ENCODE measurements at regions not wholly inside any gene's neighbourhood (a gene's known extent, or its start where the extent isn't known, plus 50 kb on each side); places are given as distances from the start of the nearest gene placed in this dataset.
"Not testable (repeated sequence)": the region's sequence is repeated elsewhere in the genome, so short reads cannot be mapped to it uniquely, and the experiment has no call there.

DNA sequence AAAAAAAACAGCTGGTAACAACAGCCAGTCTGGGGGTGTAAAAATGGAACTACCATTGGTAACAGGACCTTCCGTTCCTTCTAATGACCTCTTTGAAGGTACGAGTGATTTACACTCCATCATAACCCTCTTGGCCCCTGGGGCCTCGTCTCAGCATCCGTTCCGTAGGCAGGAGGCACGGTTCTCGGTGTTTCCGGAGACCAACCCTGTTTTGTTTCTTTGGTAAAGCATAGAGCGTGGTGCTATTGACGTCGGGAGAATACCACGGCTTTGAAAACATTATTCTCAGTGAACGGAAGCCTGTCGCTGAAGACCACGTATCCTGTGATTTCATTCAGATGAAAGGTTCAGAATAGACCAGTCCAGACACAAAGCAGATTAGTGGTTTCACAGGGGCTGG, 198.9 kb downstream of the ASMT start:
- Histone ChIP-seq H3K27ac (ENCODE audit: low read length in 2 of 2) (no peak overlapping the region), H3K27me3 (replicated peaks in 1 of 4; ENCODE audit: control extremely low read depth in 1 of 4, control insufficient read depth in 3 of 4, insufficient read depth in 4 of 4, low read length in 3 of 4) (peaks cover 0 to 2% (median 0%) of the 10 kb centered on the region in 4 experiments), H2AFZ (ENCODE audit: insufficient read depth, low read depth, low read length, poor library complexity, severe bottlenecking) (no peak overlapping the region), H4K20me1 (ENCODE audit: control insufficient read depth, insufficient read depth, low read length, poor library complexity, severe bottlenecking) (no peaks in the 10 kb centered on the region), H3K4me1 (ENCODE audit: control insufficient read depth in 2 of 2, insufficient read depth in 2 of 2, low read length in 2 of 2) (no peaks in the 10 kb centered on the region), H3K79me2 (ENCODE audit: control insufficient read depth, insufficient read depth, low read length) (no peaks in the 10 kb centered on the region), H3K4me3 (ENCODE audit: control extremely low read depth in 1 of 5, extremely low read depth in 1 of 5, insufficient read depth in 1 of 5, low read depth in 2 of 5, low read length in 4 of 5) (no peak overlapping the region), H3K9me3 (ENCODE audit: control extremely low read depth in 1 of 3, control insufficient read depth in 2 of 3, insufficient read depth in 1 of 3, low read length in 2 of 3) (peaks cover 0 to 10% (median 0%) of the 10 kb centered on the region in 3 donors), H3K9ac (ENCODE audit: low read length) (no peak overlapping the region), H3K4me2 (replicated peaks; ENCODE audit: low read depth, low read length, poor library complexity, severe bottlenecking) (no peak overlapping the region), H3K36me3 (replicated peaks in 1 of 2; ENCODE audit: control extremely low read depth in 1 of 2, control insufficient read depth in 1 of 2, extremely low read depth in 1 of 2, insufficient read depth in 2 of 2, low read length in 1 of 2) (no peaks in the 10 kb centered on the region)
- intact Hi-C loops (cut with micrococcal nuclease), result no loop called here
- ChIA-PET CTCF (no interaction called here), POLR2A (no interaction called here)
- 46% methylated on average over 15 of the region's 15 CpGs for WGBS (ENCODE audit: insufficient coverage)
- H3K4me3 Mint-ChIP-seq, result no peak overlapping the region
- DNase-seq, result no peak
- no peaks in the 10 kb centered on the region for H3K9me3 Mint-ChIP-seq (ENCODE audit: insufficient read depth)
- no peak overlapping the region for H3K27ac Mint-ChIP-seq
- TF ChIP-seq EZH2 (IDR thresholded peaks at IDR 0.05; ENCODE audit: borderline replicate concordance, insufficient read depth, low read depth, low read length, poor library complexity, severe bottlenecking), result no peak
- TF ChIP-seq, protein P1, sequence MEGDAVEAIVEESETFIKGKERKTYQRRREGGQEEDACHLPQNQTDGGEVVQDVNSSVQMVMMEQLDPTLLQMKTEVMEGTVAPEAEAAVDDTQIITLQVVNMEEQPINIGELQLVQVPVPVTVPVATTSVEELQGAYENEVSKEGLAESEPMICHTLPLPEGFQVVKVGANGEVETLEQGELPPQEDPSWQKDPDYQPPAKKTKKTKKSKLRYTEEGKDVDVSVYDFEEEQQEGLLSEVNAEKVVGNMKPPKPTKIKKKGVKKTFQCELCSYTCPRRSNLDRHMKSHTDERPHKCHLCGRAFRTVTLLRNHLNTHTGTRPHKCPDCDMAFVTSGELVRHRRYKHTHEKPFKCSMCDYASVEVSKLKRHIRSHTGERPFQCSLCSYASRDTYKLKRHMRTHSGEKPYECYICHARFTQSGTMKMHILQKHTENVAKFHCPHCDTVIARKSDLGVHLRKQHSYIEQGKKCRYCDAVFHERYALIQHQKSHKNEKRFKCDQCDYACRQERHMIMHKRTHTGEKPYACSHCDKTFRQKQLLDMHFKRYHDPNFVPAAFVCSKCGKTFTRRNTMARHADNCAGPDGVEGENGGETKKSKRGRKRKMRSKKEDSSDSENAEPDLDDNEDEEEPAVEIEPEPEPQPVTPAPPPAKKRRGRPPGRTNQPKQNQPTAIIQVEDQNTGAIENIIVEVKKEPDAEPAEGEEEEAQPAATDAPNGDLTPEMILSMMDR (IDR thresholded peaks at IDR 0.05), result no peak
- H3K27me3 Mint-ChIP-seq, result no peaks in the 10 kb centered on the region
- no peak for ATAC-seq (ENCODE audit: low read depth)
- no peaks in the 10 kb centered on the region for H3K4me1 Mint-ChIP-seq

DNA sequence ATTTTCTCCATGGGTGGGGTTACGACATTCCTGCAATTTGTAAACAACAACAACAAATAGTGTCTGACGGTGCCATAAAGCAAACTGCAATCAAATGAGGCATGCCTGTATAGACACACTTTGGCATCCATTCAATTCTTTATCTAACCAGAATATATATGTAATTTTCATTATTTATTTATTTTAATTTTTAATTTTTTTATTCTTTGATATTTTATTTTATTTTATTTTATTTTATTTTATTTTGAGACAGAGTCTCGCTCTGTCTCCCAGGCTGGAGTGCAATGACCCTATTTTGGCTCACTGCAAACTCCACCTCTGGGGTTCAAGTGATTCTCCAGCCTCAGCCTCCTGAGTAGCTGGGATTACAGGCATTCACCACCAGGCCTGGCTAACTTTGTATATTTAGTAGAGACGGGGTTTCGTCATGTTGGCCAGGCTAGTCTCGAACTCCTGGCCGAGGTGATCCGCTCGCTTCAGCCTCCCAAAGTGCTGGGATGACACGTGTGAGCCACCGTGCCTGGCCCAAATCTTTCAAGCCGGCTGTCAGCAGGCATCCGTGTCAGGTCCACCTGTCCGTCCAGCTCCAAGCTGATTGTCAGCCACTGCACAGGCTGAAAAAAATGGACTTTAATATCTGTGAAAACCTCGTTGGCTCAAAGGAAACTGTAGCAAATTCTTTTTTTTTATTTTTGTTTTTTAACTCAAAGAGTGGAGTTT, 200.8 kb downstream of the ASMT start:
- ChIA-PET CTCF (no interaction called here), POLR2A (no interaction called here)
- Mint-ChIP-seq H3K27ac (no peak overlapping the region), H3K9me3 (ENCODE audit: insufficient read depth) (no peaks in the 10 kb centered on the region), H3K4me1 (no peaks in the 10 kb centered on the region), H3K4me3 (no peak overlapping the region), H3K27me3 (no peaks in the 10 kb centered on the region)
- Histone ChIP-seq H3K27me3 (replicated peaks in 1 of 4; ENCODE audit: control extremely low read depth in 1 of 4, control insufficient read depth in 3 of 4, insufficient read depth in 4 of 4, low read length in 3 of 4) (peaks cover 0 to 2% (median 0%) of the 10 kb centered on the region in 4 experiments), H3K9me3 (ENCODE audit: control extremely low read depth in 1 of 3, control insufficient read depth in 2 of 3, insufficient read depth in 1 of 3, low read length in 2 of 3) (peaks cover 0 to under 1% (median 0%) of the 10 kb centered on the region in 3 donors), H3K4me3 (ENCODE audit: control extremely low read depth in 1 of 5, extremely low read depth in 1 of 5, insufficient read depth in 1 of 5, low read depth in 2 of 5, low read length in 4 of 5) (no peak overlapping the region), H4K20me1 (ENCODE audit: control insufficient read depth, insufficient read depth, low read length, poor library complexity, severe bottlenecking) (no peaks in the 10 kb centered on the region), H3K27ac (ENCODE audit: low read length in 2 of 2) (no peak overlapping the region), H3K79me2 (ENCODE audit: control insufficient read depth, insufficient read depth, low read length) (no peaks in the 10 kb centered on the region), H3K4me1 (ENCODE audit: control insufficient read depth in 2 of 2, insufficient read depth in 2 of 2, low read length in 2 of 2) (no peaks in the 10 kb centered on the region), H3K36me3 (replicated peaks in 1 of 2; ENCODE audit: control extremely low read depth in 1 of 2, control insufficient read depth in 1 of 2, extremely low read depth in 1 of 2, insufficient read depth in 2 of 2, low read length in 1 of 2) (no peaks in the 10 kb centered on the region), H3K9ac (ENCODE audit: low read length) (no peak overlapping the region), H2AFZ (ENCODE audit: insufficient read depth, low read depth, low read length, poor library complexity, severe bottlenecking) (no peak overlapping the region), H3K4me2 (replicated peaks; ENCODE audit: low read depth, low read length, poor library complexity, severe bottlenecking) (no peak overlapping the region)
- WGBS (ENCODE audit: insufficient coverage), result 93% methylated on average over 12 of the region's 15 CpGs
- ATAC-seq (ENCODE audit: low read depth) (no peak), DNase-seq (no peak)
- intact Hi-C loops (cut with micrococcal nuclease), result no loop called here
- TF ChIP-seq, protein P1 (IDR thresholded peaks at IDR 0.05), result no peak
- TF ChIP-seq EZH2 (IDR thresholded peaks at IDR 0.05; ENCODE audit: borderline replicate concordance, insufficient read depth, low read depth, low read length, poor library complexity, severe bottlenecking), result no peak

DNA sequence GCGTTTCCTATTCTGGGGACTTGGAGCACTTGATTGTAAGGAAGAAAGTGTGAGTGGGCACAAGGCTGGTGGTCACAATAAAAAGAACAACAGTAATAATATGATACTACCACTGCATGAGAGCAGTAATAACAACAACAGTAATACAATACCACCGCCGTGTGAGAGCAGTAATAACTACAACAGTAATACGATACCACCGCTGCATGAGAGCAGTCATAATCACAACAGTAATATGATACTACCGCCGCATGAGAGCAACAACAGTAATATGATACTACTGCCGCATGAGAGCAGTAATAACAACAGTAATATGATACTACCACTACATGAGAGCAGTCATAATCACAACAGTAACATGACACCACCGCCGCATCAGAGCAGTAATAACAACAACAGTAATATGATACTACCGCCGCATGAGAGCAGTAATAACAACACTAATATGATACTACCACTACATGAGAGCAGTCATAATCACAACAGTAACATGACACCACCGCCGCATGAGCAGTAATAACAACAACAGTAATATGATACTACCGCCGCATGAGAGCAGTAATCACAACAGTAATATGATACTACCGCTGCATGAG, 201.6 kb downstream of the ASMT start:
- not testable (repeated sequence) for H3K4me1 Mint-ChIP-seq; H3K9me3 Mint-ChIP-seq (ENCODE audit: insufficient read depth)

More for the DNA sequence above, 201.6 kb downstream of the ASMT start:
- H4K20me1 ChIP-seq (ENCODE audit: control insufficient read depth, insufficient read depth, low read length, poor library complexity, severe bottlenecking); H3K4me2 ChIP-seq (replicated peaks; ENCODE audit: low read depth, low read length, poor library complexity, severe bottlenecking); H3K79me2 ChIP-seq (ENCODE audit: control insufficient read depth, insufficient read depth, low read length); H3K4me1 ChIP-seq (ENCODE audit: control insufficient read depth in 2 of 2, insufficient read depth in 2 of 2, low read length in 2 of 2); H3K36me3 ChIP-seq (replicated peaks in 1 of 2; ENCODE audit: control extremely low read depth in 1 of 2, control insufficient read depth in 1 of 2, extremely low read depth in 1 of 2, insufficient read depth in 2 of 2, low read length in 1 of 2); H3K27ac ChIP-seq (ENCODE audit: low read length in 2 of 2); POLR2A ChIA-PET; ATAC-seq (ENCODE audit: low read depth); H3K27me3 Mint-ChIP-seq; intact Hi-C loops (cut with micrococcal nuclease); CTCF ChIA-PET; H3K27me3 ChIP-seq (replicated peaks in 1 of 4; ENCODE audit: control extremely low read depth in 1 of 4, control insufficient read depth in 3 of 4, insufficient read depth in 4 of 4, low read length in 3 of 4); H3K9ac ChIP-seq (ENCODE audit: low read length); H3K27ac Mint-ChIP-seq; H2AFZ ChIP-seq (ENCODE audit: insufficient read depth, low read depth, low read length, poor library complexity, severe bottlenecking); H3K9me3 ChIP-seq (ENCODE audit: control extremely low read depth in 1 of 3, control insufficient read depth in 2 of 3, insufficient read depth in 1 of 3, low read length in 2 of 3); H3K4me3 Mint-ChIP-seq; H3K4me3 ChIP-seq (ENCODE audit: control extremely low read depth in 1 of 5, extremely low read depth in 1 of 5, insufficient read depth in 1 of 5, low read depth in 2 of 5, low read length in 4 of 5); DNase-seq: not testable (repeated sequence)
- 96% methylated on average over 7 of the region's 17 CpGs for WGBS (ENCODE audit: insufficient coverage)
